Astrocyte of the spinal cord (primary cell): ENCODE measurements at regions not wholly inside any gene's neighbourhood (a gene's known extent, or its start where the extent isn't known, plus 50 kb on each side); places are given as distances from the start of the nearest gene placed in this dataset.
"Not testable (repeated sequence)": the region's sequence is repeated elsewhere in the genome, so short reads cannot be mapped to it uniquely, and the experiment has no call there.

Experiments
- DNase-seq: peaks from one replicate; pipeline ENCODE4 v3.0.0; 2011; ENCODE audit warnings: low read depth, low spot score
- H3K4me3 ChIP-seq: 2 replicates; pipeline ENCODE4 v1.5.1; 2011; ENCODE audit warnings: low read depth, mild to moderate bottlenecking, low read length, moderate library complexity
- CTCF ChIP-seq: IDR thresholded peaks from 2 replicates; pipeline ENCODE4 v1.5.1; 2012; ENCODE audit warnings: low read depth, mild to moderate bottlenecking, low read length, inconsistent platforms
- in situ Hi-C: cut with HindIII; loops from 2 replicates; pipeline ENCODE4 v1.10.0; 2017; ENCODE audit warnings: low sequenced_read_pairs

GRCh38 chr1:184882957-184883815, 91.1 kb downstream of the NIBAN1 start:
- TF ChIP-seq CTCF, result no peak
- in situ Hi-C loops, result no loop called here
- DNase-seq, result no peak

GRCh38 chr1:184881941-184882913, 92.1 kb downstream of the NIBAN1 start:
- peak; percentile 49 for DNase-seq
- in situ Hi-C loops, result no loop called here
- no peak for TF ChIP-seq CTCF
- no peak overlapping the region for H3K4me3 ChIP-seq

More at GRCh38 chr1:184882957-184883815, 91.1 kb downstream of the NIBAN1 start:
- no peak overlapping the region for H3K4me3 ChIP-seq

- no peak for DNase-seq
- in situ Hi-C loops, result no loop called here
- H3K4me3 ChIP-seq, result no peak overlapping the region
- no peak for TF ChIP-seq CTCF
Observed at GRCh38 chr1:184879876-184880557, 94.3 kb downstream of the NIBAN1 start.

GRCh38 chr1:184878602-184879001, 95.7 kb downstream of the NIBAN1 start:
- TF ChIP-seq CTCF, result no peak
- no peak overlapping the region for H3K4me3 ChIP-seq
- no peak for DNase-seq
- in situ Hi-C loops, result no loop called here

- in situ Hi-C loops, result no loop called here
- no peak for DNase-seq
- no peak overlapping the region for H3K4me3 ChIP-seq
- TF ChIP-seq CTCF, result no peak
Observed at GRCh38 chr1:184878002-184878401, 96.3 kb downstream of the NIBAN1 start.

GRCh38 chr1:184876015-184876414, 98.3 kb downstream of the NIBAN1 start:
- in situ Hi-C loops, DNase-seq, H3K4me3 ChIP-seq: not testable (repeated sequence)
